HL-60 (cell line): ENCODE measurements at regions not wholly inside any gene's neighbourhood (a gene's known extent, or its start where the extent isn't known, plus 50 kb on each side); places are given as distances from the start of the nearest gene placed in this dataset.

Source experiments
- DNase-seq, 2 experiments: peaks; one replicate each; pipeline ENCODE4 v3.0.0-alpha.2; 2010 to 2020; ENCODE audit warnings: low read depth in 1 of 2, low spot score in 1 of 2
- H3K27ac ChIP-seq: fragments of 250-450 bp; sonication (Bioruptor Pico); replicated peaks from 2 replicates; pipeline ENCODE4 v1.5.1; 2020; ENCODE audit warnings: mild to moderate bottlenecking, moderate library complexity
- H3K27me3 ChIP-seq: fragments of 250-450 bp; sonication (Bioruptor Pico); 2 replicates; pipeline ENCODE4 v1.5.1; 2021; ENCODE audit warnings: mild to moderate bottlenecking, moderate library complexity; ENCODE audit not compliant: insufficient read depth, poor library complexity, severe bottlenecking
- H3K4me3 ChIP-seq: replicated peaks from 2 replicates; pipeline ENCODE4 v1.5.1; 2011; ENCODE audit warnings: mild to moderate bottlenecking, control low read depth, low read length; ENCODE audit not compliant: insufficient read depth
- GABPA ChIP-seq: IDR thresholded peaks from 2 replicates; pipeline ENCODE4 v1.6.1; 2012; ENCODE audit warnings: low read depth
- POLR2AphosphoS5 ChIP-seq: IDR thresholded peaks from 2 replicates; pipeline ENCODE4 v1.6.1; 2012; ENCODE audit warnings: low read depth
- SPI1 ChIP-seq: IDR thresholded peaks from 2 replicates; pipeline ENCODE4 v1.6.1; 2012; ENCODE audit warnings: low read depth, mild to moderate bottlenecking, borderline replicate concordance
- TF ChIP-seq, protein P1 (sequence below): IDR thresholded peaks from 2 replicates; pipeline ENCODE4 v1.6.1; 2012; ENCODE audit warnings: low read depth; ENCODE audit not compliant: insufficient replicate concordance
- TF ChIP-seq, protein P2 (sequence below): IDR thresholded peaks from one replicate; pipeline ENCODE4 v1.5.1; 2011; ENCODE audit warnings: low read length, control low read depth, inconsistent platforms; ENCODE audit not compliant: insufficient read depth

DNA sequence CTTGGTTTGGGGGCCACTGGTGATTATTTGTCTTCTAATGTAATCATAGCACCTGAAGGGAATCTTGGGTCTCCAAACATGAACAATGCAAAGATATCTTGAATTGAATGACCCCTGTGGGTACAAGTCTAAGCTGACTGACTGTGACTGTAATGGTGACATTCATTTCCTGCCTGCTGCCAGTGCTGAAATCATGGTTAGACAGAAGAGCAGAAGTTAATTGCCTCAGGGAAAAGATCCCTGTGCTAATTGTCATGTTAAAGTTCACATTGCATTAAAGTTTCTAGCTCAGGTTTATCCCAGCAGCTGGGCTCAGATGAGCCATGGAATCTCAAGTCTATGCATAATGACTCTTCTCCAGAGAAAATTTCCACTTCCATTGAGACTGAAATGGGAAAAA is 772.0 kb downstream of the ETS1 start:
- DNase-seq: no peak
- Histone ChIP-seq H3K27ac (no peak overlapping the region), H3K4me3 (no peak overlapping the region), H3K27me3 (no peaks in the 10 kb centered on the region)
- TF ChIP-seq POLR2AphosphoS5 (no peak), GABPA (no peak), SPI1 (no peak)
- TF ChIP-seq, protein P1, sequence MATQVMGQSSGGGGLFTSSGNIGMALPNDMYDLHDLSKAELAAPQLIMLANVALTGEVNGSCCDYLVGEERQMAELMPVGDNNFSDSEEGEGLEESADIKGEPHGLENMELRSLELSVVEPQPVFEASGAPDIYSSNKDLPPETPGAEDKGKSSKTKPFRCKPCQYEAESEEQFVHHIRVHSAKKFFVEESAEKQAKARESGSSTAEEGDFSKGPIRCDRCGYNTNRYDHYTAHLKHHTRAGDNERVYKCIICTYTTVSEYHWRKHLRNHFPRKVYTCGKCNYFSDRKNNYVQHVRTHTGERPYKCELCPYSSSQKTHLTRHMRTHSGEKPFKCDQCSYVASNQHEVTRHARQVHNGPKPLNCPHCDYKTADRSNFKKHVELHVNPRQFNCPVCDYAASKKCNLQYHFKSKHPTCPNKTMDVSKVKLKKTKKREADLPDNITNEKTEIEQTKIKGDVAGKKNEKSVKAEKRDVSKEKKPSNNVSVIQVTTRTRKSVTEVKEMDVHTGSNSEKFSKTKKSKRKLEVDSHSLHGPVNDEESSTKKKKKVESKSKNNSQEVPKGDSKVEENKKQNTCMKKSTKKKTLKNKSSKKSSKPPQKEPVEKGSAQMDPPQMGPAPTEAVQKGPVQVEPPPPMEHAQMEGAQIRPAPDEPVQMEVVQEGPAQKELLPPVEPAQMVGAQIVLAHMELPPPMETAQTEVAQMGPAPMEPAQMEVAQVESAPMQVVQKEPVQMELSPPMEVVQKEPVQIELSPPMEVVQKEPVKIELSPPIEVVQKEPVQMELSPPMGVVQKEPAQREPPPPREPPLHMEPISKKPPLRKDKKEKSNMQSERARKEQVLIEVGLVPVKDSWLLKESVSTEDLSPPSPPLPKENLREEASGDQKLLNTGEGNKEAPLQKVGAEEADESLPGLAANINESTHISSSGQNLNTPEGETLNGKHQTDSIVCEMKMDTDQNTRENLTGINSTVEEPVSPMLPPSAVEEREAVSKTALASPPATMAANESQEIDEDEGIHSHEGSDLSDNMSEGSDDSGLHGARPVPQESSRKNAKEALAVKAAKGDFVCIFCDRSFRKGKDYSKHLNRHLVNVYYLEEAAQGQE: no peak
- TF ChIP-seq, protein P2, sequence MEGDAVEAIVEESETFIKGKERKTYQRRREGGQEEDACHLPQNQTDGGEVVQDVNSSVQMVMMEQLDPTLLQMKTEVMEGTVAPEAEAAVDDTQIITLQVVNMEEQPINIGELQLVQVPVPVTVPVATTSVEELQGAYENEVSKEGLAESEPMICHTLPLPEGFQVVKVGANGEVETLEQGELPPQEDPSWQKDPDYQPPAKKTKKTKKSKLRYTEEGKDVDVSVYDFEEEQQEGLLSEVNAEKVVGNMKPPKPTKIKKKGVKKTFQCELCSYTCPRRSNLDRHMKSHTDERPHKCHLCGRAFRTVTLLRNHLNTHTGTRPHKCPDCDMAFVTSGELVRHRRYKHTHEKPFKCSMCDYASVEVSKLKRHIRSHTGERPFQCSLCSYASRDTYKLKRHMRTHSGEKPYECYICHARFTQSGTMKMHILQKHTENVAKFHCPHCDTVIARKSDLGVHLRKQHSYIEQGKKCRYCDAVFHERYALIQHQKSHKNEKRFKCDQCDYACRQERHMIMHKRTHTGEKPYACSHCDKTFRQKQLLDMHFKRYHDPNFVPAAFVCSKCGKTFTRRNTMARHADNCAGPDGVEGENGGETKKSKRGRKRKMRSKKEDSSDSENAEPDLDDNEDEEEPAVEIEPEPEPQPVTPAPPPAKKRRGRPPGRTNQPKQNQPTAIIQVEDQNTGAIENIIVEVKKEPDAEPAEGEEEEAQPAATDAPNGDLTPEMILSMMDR: no peak

DNA sequence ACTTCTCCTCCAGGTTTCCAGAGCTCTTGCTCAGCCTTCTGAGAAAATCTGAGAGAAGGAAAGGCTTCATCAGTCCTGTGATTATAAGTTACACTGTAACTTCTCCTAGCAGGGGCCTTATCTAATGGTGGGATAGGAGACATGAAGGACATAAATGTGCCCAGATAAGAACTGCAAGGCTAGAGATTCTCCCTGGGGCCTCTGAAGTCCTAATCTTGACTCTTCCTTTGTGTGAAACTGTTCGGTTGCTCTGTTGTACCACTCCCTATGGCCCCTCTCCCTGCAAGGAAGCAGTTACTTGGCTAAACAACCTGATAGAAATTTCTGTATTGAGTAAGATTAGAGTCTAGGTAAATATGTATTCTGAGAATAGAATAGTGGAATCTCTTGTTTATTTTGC is 780.9 kb downstream of the ETS1 start:
- H3K27me3 ChIP-seq: no peaks in the 10 kb centered on the region
- H3K27ac ChIP-seq: no peak overlapping the region
- TF ChIP-seq, protein P2: no peak
- TF ChIP-seq SPI1 (no peak), POLR2AphosphoS5 (no peak), GABPA (no peak)
- TF ChIP-seq, protein P1: no peak
- H3K4me3 ChIP-seq: no peak overlapping the region
- no peak for DNase-seq

DNA sequence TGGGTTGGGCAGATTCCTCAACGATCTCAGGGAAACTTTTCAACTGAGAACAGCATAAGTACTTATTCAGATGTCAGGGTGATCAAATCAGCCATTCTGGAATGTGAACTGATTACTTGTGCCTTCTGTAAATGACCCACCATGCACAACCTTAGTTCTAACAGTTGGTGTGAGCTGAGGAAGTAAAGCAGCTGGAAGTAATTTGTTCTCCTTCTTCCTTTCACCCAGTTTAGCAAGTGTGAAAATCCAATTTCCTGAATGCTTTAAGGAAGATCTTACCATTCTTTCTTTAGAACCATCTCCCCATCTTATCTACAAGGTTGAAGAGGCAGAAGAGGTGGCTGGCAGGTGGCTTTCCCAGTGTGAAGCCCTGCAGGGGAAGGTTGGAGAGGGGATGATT is 781.6 kb downstream of the ETS1 start:
- Histone ChIP-seq H3K27me3 (no peaks in the 10 kb centered on the region), H3K4me3 (no peak overlapping the region), H3K27ac (no peak overlapping the region)
- no peak for TF ChIP-seq GABPA
- no peak for TF ChIP-seq POLR2AphosphoS5
- TF ChIP-seq, protein P1: no peak
- TF ChIP-seq, protein P2: no peak
- TF ChIP-seq SPI1: no peak
- DNase-seq: no peak
